GM12892 (cell line): ENCODE measurements at regions not wholly inside any gene's neighbourhood (a gene's known extent, or its start where the extent isn't known, plus 50 kb on each side); places are given as distances from the start of the nearest gene placed in this dataset.

Source experiments
- DNase-seq: peaks from one replicate; pipeline ENCODE4 v3.0.0; 2011; ENCODE audit not compliant: insufficient read length
- FAIRE-seq: peaks from 2 replicates; lab custom pipeline; 2011; peaks lifted over from hg19 to GRCh38; lab: Jason Lieb, UNC
- POLR2A ChIP-seq: IDR thresholded peaks from 2 replicates; pipeline ENCODE4 v1.6.1; 2011; ENCODE audit warnings: low read depth, low read length, control low read depth
- POLR2AphosphoS5 ChIP-seq: IDR thresholded peaks from 2 replicates; pipeline ENCODE4 v1.6.1; 2011; ENCODE audit warnings: low read depth, low read length, control low read depth
- TAF1 ChIP-seq: IDR thresholded peaks from 2 replicates; pipeline ENCODE4 v1.6.1; 2011; ENCODE audit warnings: low read depth, mild to moderate bottlenecking, control low read depth, low read length, borderline replicate concordance

- DNase-seq = no peak
- no peak for FAIRE-seq
- no peak for TF ChIP-seq TAF1
- TF ChIP-seq POLR2AphosphoS5 = no peak
- no peak for TF ChIP-seq POLR2A
Measured at GRCh38 chrX:40197071-40197470, 99.3 kb upstream of the BCOR start.

DNA sequence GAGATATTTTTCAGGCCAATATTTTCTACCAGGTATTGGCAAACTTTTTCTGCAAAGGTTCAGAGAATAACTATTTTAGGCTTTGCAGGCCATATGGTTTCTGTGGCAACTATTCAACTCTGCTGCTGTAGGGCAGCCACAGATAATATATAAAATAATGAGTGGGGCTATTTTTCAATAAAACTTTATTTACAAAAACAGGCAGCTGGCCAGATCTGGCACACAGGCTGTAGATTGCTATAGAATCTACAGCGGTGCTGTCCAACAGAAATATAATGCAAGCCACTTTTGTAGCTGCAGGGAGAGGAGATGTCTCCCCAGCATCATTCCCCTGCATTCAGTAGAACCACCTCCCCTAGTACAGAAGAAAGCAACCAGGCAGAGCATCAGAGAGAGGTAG, 97.6 kb upstream of the BCOR start:
- no peak for FAIRE-seq
- DNase-seq = no peak
- TF ChIP-seq TAF1 (no peak), POLR2AphosphoS5 (no peak), POLR2A (no peak)

DNA sequence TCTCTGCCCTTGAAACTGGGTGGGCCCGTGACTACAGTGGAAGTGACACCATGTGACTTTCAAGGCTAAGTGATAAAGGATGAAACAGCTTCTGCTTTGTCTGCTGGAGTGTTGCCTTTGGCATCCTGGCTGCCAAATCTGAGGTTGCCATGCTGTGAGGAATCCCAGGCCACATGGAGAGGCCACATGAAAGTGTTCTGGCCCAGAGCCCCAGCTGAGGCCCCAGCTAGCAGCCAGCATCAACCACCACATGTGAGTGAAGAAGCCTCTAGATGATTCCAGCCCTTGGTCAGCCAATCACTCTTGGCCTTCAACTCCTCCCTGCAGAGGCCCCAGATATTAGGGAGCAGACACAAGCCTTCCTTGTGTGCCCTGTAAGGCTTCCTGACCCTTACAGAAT, 94.4 kb upstream of the BCOR start:
- DNase-seq = no peak

GRCh38 chrX:40189637-40190036, 91.9 kb upstream of the BCOR start:
- no peak for DNase-seq
- TF ChIP-seq TAF1 (no peak), POLR2AphosphoS5 (no peak), POLR2A (no peak)
- no peak for FAIRE-seq

More for the DNA sequence above, 94.4 kb upstream of the BCOR start:
- no peak for FAIRE-seq
- TF ChIP-seq TAF1 = no peak
- TF ChIP-seq POLR2AphosphoS5 = no peak
- no peak for TF ChIP-seq POLR2A

DNA sequence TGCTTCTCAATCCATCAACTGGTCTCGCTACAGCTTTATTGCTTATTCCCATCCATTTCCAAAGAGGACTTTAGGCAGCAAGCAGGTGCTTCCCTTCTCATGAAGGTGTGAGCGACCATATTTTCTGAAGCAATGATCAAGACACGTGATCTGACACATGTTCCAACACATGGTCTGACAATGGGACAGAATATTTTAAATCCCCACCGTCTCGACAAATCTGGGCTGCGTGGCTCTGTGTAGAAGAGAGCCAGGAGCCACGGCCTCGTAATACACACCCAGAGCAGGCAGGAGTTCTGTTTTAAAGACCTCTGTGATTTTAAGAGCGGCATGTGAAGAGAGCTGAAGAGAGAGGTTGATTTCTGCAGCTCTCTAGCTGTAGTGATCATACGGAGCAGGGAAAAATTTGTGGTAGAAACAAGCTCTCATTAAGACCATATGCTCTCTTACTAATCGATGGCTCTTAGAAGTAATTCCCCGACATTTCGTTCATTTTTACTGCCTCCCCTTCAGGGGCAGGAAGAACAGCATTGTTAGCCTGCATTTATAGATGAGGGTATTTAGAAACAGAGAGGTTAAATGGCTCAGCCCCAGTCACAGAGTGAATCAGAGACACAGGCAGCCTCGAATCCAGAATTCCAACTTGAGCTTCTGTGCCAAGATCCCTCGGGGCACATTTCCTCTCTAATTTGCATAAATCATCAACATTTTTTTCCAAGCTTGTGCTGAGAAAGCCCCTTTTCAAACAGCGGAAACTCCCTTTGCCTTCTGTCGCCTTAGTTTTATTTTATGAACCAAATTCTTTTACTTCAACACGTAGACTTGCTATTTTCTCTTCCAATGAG, 91.0 kb upstream of the BCOR start:
- FAIRE-seq = peak; percentile 65

GRCh38 chrX:40184968-40185367, 87.2 kb upstream of the BCOR start:
- TF ChIP-seq TAF1 (no peak), POLR2AphosphoS5 (no peak), POLR2A (no peak)
- FAIRE-seq (no peak), DNase-seq (no peak)

More for the DNA sequence above, 91.0 kb upstream of the BCOR start:
- DNase-seq = no peak
- TF ChIP-seq POLR2A (0 out of 2 replicates have a peak, but pooled peaks have one; percentile 27), TAF1 (no peak), POLR2AphosphoS5 (no peak; the same call in 1 of the 2 replicates)

DNA sequence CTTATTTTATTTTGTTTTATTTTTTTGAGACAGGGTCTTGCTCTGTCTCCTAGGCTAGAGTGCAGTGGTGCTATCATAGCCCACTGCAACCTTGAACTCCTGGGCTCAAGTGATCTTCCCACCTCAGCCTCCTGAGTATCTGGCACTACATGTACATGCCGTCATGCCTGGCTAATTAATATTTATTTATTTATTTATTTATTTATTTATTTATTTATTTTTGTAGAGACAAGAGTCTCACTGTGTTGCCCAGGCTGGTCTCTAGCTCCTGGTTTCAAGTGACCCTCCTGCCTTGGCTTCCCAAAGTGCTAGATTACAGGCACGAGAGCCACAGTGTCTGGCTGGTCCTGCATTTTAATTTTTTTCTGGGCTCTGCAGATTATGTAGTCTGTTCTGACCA, 84.9 kb upstream of the BCOR start:
- TF ChIP-seq POLR2A = no peak
- TF ChIP-seq TAF1 = no peak
- no peak for TF ChIP-seq POLR2AphosphoS5
- DNase-seq (no peak), FAIRE-seq (no peak)

DNA sequence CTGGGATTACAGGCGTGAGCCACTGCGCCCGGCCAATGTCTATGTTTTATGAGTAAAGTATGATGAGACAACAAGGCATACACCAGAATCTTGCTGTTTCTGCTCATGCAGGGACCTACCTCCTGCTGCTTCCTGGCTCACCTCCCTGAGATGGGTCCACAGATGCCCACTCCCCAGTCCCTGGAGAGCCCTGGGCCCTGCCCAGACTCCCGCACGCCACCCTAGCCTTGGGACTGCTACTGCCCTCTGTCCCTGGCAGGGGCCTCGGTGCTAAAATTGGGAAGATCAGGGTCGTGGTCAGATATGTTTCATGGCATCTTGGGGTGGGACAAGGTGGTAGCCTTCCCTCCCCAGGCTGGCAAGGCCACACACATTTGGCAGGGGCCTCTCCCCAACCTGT, 84.3 kb upstream of the BCOR start:
- no peak for FAIRE-seq
- DNase-seq = no peak
- no peak for TF ChIP-seq TAF1
- TF ChIP-seq POLR2A = no peak
- TF ChIP-seq POLR2AphosphoS5 = no peak

DNA sequence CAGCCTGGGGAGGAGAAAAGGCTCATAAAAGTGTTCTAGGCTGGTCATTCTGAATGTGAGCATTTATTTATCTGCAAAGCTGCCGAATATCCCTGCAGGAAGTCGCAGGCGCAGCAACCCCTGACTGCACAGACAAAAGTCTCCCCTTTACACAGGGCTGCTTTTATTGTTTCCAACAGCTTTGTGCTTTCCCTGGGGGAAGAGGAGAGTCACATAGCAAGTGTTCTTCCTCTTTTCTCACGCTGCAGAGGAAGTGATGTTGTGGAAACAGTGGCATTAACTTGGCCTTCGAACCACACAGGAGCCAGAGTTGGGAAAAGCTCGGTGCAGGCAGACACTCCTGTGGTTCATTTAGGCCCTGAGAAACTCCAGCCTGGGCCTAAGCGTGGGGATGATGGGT, 81.5 kb upstream of the BCOR start:
- DNase-seq (no peak), FAIRE-seq (no peak)
- TF ChIP-seq POLR2AphosphoS5 (no peak), TAF1 (no peak), POLR2A (no peak)

GRCh38 chrX:40177942-40178715, 80.4 kb upstream of the BCOR start:
- TF ChIP-seq TAF1 (no peak), POLR2A (no peak), POLR2AphosphoS5 (no peak)
- DNase-seq (no peak), FAIRE-seq (peak; percentile 58)

DNA sequence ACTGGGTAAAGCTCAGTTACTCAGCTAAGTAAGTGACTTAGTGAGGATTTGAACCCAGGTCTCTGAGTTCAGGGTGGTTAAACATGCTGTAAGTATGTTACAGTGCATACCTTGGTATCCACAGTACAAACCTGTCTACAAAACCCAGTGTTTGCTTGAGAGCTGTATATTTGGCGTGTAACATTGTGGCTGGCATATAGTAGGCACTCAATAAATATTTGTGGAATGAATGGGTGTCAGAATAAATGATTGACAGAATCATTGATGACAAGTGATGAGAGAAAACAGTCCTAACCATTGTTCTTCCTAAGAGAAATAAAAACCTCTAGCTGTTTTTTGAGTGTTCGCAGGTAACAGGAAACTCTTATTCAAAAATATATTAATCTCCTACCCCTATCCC, 79.7 kb upstream of the BCOR start:
- DNase-seq (no peak), FAIRE-seq (no peak)
- no peak for TF ChIP-seq POLR2AphosphoS5
- no peak for TF ChIP-seq POLR2A
- TF ChIP-seq TAF1 = no peak
